ENCODE measurements at regions not wholly inside any gene's neighbourhood (a gene's known extent, or its start where the extent isn't known, plus 50 kb on each side); places are given as distances from the start of the nearest gene placed in this dataset.
"Not testable (repeated sequence)": the region's sequence is repeated elsewhere in the genome, so short reads cannot be mapped to it uniquely, and the experiment has no call there.

DNA sequence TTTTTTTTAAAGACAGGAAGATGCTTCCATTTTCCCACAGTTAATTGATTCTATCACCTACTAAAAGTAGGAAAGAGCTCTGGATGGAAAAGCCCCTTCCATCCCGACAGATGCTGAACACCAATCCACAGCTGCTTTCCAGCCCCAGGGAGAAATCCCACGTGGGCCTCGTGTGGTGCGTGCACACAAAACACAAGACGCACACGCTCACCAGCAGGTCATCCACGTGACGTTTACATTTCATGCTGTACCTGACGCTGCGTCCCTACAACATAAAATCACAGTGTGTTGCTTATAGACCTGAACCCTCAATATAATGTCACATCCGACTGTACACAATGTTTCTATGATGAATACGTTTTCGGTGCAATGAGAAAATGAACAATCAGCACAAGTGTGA, 50.2 kb upstream of the DACT2 start:
- no peak for DNase-seq (ENCODE audit: low read depth)

DNA sequence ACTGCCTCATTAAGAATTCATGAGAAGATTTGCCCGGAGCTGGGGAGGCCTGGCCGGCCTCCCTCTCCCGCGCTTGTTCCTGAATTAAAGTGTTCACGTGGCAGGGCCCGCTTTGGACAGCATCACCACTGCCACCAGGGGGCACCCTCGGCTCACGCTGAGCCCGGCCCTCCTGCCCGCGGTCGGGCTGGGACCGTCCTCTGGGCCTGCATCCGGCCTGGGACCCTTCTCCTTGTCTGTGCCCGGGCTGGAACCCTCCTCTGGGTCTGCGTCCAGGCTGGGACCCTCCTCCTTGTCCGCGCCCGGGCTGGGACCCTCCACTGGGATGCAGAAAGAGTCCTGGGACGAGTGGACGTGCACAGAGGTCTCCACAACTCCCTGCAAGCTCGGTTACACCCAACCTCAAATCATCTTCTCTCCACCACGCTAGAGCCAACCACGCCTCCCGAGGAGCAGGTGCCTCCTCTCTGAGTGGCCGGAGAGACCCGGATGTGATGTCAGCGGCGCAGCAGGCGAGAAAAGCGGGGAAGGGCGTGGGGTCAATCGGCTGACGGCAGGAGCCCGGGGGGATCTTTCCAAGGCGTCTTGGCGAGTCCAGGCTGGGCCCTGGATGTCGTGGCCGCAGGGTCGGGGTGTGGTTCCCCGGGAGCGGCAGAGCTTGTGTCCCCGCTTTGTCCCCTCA, 50.9 kb upstream of the DACT2 start:
- peak; percentile 35 for DNase-seq (ENCODE audit: low read depth)

DNA sequence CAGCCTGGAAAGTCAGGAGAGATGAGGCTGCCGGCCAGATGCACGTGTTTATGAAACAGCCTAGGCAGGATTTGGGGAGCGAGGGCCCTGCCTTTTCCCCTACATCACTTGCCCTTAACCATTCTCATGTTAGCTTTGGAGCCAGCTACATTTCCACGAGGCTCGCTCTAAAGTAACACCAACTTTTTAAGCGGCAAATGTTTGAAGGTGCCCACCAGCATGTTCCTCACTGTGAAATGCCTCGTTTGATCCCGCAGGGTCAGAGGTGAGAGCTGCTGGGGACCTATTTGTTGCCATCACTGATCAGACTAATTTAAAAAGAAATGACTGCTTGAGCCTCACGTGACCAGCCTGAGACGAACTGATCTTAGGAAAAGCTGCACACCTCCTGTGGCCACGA, 51.6 kb upstream of the DACT2 start:
- DNase-seq (ENCODE audit: low read depth): no peak

DNA sequence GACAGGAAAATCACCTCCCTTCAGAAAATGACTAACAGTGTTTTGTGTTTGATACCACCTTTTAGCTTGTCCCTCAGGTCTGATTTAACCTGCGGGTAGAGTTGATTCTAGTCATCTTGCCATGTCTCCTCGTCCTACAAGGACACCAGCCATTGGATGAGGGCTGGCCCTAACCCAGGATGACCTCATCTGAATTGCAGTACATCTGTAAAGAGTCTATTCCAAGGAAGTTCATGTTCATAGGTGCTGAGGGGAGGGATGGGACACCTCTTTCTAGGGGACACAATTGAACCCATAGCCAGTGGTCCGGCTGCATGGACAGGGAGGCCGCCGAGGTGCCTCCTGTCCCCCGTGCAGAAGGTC, 52.0 kb upstream of the DACT2 start:
- no peak for DNase-seq (ENCODE audit: low read depth)

DNA sequence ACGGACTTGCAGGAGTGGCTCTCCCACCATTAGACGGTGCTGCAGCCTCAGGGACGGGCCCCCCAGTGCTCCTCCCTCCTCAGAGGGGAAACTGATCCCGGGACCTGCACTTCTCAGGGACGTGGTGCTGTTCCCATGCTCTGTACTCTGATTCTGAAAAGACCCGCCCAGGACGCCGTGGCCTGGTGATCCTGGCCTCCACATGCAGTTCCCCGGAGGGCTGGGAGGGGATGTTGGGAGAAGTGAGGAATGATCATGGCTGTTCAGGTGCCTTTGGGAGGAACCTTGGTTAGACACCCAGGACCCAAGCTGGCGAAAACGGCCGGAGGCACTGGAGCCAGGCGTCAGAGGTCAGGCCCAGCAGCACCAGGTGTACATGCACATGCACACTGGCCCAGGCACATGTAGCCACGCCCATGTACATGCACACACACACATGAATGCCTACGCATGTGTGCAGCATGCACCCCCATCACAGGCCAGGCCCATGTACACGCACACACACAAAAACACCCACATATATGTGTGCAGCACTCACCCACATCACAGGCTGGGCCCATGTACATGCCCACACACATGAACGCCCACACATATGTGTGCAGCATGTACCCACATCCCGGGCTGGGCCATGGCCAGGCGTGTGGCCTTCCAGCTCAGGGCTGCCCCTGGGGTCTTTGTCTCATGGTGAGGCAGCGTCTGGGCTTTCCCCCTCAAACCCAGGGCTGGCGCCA, 52.6 kb upstream of the DACT2 start:
- no peak for DNase-seq (ENCODE audit: low read depth)

DNA sequence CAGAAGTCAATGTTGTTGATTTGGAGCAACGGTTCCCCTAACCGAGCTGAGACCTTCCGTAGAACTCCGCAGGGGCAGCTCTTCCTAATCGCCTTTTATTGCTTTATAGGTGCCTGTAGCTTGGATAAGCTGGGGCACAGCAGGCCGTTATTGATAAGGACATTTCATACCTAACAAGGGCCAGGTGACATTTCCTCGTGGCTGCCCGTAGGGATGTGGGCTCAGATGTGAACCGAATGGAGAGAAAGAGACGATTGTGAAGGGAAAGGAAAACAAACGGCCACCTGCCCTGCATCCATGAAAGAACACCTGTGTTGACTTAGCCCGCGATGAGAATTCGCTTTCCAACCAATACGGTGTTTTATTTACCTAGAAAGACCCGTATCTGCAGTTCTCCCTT, 53.3 kb upstream of the DACT2 start:
- no peak for DNase-seq (ENCODE audit: low read depth)

DNA sequence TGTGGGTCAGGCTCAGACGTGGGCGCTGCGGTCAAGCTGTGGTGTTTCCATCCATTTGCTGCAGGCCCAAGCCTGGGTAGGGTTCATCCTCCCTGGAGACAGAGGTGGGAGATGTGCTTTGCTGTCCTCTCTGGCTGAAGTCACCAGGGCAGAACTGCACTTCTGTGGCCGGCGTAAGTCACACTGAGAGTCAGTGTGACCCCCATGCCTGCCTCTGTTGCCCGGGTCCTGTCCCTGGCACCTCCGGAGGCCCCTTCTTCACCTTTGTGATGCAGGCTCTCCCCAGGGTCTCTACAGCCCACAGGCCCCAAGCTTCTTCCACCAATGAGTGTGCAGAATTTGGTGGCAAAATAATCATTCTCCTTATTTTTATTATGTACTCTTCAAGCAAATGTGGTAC, 53.8 kb upstream of the DACT2 start:
- DNase-seq (ENCODE audit: low read depth): no peak

DNA sequence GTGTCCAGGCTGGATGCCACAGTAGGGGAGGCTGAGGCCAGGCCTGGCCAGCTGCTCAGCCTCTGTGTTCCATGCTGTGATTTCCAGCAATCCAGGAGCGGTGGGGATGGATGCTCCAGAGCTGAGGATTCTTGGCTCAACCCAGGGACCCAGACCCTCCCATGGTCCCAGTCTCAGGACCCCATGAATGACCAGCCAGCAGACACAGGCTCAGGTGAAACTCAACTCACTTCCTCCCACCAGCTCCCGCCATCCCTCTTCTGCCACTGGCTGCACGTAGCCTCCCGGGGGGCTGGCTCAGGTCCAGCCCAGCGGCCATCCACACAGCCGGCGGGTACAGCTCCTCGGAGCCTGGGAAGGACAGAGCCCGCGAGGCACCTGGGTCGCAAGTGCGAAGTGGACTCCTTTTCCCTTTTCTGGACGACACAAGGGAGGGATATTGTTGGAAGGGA, 54.5 kb upstream of the DACT2 start:
- DNase-seq (ENCODE audit: low read depth): no peak

DNA sequence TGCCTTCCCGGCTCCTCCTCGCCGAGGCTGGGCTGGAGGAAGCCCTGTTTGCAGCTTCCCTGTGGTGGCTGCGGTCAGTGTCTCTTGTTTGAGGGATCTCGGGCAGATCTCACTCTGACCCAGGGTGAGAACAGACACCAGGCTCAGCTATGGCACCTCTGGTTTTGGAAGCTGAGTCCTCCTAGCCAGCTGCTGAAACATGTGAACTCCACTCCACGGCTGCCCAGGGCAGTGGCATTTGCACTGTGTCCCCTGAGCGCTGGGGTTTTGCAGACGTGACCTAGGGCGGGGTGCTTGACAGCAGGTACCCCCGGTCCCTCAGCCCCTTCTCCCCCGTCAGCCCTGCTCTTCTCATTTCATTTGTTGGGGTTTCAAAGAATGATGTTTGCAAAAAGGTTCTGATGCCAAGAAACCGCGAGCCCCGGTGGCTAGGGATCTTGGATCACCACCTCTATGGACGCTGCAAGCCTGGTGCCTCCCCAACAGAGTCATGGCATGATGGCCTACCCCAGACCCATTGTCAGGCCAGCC, 55.0 kb upstream of the DACT2 start:
- no peak for DNase-seq (ENCODE audit: low read depth)

DNA sequence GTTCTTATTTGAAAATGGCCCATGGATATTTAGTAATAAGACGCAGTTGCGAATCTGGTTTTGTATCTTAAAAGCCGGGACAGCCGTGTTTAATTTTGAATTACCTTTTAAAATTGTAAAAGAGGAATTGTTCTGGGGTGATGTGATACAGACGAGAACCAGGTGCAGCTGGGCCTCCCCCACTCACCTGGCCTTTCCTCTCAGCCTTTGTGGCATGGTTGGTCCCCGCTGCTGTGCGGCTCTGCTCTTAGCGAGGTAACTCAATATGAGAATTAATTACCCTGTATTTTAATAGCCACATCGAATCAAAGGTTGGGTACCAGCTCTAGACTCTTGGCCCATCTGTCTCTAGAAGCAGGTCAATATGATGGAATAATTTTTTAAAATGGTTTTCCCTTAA, 56.5 kb upstream of the DACT2 start:
- DNase-seq (ENCODE audit: low read depth): no peak

DNA sequence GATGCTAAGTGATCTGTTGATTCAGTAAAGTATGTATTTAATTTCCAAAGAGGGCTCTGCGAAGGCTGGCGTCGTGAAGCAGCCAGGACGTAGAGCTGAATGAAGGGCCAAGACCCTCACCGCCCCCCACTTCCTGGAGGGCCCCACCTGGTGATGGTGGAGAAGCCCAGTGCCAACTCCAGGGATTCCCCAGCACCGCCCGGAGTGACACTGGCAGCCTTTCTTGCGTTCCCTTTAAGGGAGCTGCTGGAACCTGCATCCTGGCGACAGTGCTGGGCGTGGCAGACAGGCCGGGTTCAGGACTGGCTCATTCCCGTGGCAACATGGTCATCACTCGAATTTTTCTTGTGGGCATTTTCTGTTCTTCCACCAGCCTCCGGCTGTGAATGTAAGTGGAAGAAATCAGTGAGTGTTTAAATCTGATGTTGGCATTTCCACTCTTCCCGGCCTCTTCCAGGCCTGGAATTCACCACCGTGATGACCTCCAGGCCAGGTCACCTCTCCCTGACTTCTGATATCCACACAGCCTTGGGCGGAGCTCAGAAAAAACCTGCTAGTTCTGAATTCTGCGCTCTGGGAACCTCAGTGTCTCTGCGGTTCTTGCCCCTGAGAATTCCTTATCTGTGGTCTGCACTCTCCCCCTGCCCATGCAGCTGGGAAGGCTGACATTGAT, 57.4 kb upstream of the DACT2 start:
- DNase-seq (ENCODE audit: low read depth): no peak

DNA sequence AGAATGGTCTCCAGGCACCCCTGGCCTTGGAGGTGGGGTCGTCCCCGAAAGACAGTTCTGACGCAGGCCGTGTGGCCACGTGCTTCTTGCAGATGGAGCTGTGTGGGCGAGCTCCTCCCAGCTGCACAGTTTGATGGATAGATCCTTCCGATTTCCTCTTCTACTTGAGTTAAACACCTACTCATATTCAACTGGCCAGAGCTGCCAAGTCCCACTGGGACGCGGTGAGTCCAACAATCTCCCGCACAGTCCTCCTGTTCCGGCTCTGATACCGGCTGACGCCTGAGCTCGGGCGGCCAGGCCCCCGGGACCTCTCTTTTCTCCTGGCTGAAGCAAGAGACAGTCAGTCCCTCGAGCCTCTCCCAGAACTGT, 57.9 kb upstream of the DACT2 start:
- DNase-seq (ENCODE audit: low read depth): no peak

DNA sequence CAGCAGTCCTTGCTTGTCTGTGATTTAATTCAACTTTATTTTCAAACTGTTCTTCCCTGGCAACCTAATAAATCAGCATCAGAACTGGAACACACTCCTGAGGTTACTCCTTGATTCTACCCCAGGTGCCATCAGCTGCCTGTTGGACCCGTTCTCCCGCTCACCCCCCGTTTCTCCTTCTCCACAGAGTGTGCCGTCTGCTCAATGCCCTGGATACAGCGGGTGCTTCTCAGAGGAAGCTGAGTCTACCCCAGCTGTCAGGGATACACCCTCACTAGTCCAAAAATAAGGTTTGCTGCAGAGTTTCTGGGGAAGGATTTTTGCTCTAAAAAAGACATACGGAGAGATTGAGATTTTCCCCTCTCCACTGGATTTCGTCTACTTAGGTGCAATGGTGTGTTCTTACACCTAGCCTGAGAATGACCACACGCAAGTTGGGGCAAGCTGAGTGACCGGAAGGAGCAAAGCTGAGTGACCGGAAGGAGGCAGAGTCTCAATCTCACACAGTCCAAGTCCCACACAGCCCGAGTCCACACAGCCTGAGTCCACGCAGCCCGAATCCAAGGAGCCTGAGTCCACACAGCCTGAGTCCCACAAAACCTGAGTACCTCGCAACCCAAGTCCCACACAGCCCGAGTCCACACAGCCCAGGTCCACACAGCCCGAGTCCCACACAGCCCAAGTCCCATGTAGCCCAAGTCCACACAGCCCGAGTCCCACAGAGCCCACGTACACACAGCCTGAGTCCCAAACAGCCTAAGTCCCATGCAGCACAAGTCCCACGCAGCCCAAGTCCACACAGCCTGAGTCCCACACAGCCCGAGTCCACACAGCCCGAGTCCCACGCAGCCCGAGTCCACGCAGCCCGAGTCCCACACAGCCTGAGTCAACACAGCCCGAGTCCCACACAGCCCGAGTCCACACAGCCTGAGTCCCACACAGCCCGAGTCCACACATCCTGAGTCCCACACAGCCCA, 58.6 kb upstream of the DACT2 start:
- DNase-seq (ENCODE audit: low read depth): no peak

DNA sequence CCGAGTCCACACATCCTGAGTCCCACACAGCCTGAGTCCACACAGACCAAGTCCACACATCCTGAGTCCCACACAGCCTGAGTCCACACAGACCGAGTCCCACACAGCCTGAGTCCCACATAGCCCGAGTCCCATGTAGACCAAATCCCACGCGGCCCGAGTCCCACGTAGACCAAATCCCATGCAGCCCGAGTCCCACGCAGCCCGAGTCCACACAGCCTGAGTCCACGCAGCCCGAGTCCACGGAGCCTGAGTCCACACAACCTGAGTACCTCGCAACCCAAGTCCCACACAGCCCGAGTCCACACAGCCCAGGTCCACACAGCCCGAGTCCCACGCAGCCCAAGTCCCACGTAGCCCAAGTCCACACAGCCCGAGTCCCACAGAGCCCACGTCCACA, 60.0 kb upstream of the DACT2 start:
- not testable (repeated sequence) for DNase-seq (ENCODE audit: low read depth)

DNA sequence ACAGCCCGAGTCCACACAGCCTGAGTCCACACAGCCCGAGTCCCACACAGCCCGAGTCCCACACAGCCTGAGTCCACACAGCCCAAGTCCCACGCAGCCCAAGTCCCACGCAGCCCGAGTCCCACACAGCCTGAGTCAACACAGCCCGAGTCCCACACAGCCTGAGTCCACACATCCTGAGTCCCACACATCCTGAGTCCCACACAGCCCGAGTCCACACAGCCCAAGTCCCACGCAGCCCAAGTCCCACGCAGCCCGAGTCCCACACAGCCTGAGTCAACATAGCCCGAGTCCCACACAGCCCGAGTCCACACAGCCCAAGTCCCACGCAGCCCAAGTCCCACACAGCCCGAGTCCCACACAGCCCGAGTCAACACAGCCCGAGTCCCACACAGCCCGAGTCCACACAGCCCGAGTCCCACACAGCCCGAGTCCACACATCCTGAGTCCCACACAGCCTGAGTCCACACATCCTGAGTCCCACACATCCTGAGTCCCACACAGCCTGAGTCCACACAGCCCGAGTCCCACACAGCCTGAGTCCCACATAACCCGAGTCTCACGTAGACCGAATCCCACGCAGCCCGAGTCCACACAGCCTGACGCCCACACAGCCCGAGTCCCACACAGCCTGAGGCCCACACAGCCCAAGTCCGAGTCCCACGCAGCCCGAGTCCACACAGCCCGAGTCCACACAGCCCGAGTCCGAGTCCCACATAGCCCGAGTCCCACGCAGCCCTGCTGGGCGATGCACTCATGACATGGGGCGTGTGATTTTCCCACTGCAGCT, 60.6 kb upstream of the SMOC2 start:
- not testable (repeated sequence) for DNase-seq (ENCODE audit: low read depth)

DNA sequence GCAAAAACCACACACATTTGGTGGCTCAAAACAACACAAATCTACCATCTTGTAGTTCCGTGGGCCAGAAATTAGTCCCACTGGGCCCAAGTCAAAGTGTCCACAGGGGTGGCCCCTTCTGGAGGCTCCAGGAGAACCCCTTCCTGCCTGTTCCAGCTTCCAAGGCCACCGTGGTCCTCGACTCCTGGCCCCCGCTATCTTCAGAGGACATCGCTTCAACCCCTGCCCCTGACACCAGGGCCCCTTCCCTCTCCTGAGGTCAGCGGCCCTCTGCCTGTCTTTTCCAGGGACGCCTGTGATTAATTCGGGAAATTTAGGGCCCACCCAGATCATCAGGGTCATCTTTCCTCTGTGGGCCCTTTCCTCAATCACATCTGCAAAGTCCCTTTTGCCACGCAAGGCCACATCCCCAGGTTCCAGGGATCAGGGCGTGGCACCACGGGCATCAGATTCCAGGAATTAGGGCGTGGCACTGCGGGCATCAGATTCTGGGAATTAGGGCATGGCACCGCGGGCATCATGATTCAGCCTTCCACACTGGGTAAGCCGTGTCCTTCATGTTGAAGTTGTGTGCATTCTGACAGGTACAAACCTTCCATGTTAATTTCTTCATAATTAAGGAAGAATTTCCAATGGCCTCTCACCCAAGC, 59.9 kb upstream of the SMOC2 start:
- no peak for DNase-seq (ENCODE audit: low read depth)

DNA sequence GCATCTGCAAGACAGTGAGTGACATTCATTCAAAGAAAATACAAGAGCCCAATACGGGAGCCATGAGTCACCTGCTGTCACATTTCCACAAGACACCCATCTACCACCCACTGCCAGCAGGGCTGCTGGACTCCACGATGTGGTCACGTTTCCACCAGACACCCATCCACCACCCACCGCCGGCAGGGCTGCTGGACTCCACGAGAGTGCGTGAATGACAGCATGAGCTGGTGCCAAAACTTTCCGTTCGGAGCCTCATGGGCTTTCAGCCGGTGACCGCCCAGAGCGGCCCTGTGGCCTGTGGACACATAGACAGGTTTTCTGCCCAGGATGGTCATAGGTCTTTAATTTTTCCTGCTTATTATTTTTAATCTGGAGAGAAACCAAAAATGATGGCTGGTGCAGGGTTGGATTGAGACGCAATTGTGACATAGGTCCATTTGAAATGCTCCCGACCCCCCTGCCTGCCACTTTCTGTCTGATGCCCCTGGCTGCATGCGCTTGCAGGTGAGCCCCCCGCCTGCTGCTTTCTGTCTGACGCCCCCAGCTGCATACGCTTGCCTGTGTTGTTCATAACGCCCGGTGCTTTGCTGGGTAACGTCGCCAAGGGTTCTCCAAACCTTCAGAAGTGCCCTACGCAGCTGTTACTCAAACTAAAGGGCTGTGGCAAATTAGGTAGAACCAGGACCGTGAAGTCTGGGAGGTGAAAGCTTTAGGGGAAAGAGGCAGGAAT, 59.1 kb upstream of the SMOC2 start:
- no peak for DNase-seq (ENCODE audit: low read depth)

DNA sequence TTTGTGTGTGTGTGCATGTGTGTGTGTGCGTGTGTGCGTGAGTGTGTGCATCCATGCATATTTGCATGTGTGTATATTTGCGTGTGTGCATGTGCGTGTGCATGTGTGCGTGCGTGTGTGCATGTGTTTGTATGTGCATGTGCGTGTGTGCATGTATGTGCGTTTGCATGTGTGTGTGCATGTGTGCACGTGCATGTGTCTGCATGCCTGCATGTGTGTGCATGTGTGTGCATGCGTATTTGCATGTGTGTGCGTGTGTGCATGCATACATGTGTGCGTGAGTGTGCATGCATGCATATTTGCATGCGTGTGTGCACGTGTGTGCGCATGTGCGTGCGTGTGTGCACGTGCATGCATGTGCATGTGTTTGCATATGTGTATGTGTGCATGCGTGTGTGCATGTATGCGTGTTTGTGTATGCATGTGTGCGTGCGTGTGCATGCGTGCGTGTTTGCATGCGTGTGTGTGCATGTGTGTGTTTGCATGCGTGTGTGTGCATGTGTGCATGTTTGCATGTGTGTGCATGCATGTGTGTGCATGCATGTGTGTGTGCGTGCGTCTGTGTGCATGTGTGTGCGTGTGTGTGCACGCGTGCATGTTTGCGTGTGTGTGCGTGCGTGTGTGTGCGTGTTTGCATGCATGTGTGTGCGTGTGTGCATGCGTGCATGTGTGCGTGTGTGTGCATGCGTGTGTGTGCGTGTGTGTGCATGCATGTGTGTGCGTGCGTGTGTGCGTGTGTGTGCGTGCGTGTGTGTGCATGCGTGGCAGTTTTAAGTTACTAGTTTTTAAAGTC, 57.7 kb upstream of the SMOC2 start:
- DNase-seq (ENCODE audit: low read depth): no peak
